Liver (tissue), 3 donors: ENCODE measurements at regions not wholly inside any gene's neighbourhood (a gene's known extent, or its start where the extent isn't known, plus 50 kb on each side); places are given as distances from the start of the nearest gene placed in this dataset.

Experiments used
- EGR1 ChIP-seq, 2 donors: IDR thresholded peaks; 2 replicates each; pipeline ENCODE4 v1.6.1; 2016 to 2018; ENCODE audit warnings: antibody characterized with exemption in 2 of 2, low read depth in 2 of 2
- FOXA1 ChIP-seq: IDR thresholded peaks from 2 replicates; pipeline ENCODE4 v1.6.1; 2016; ENCODE audit warnings: antibody characterized with exemption
- NR2F2 ChIP-seq: IDR thresholded peaks from 2 replicates; pipeline ENCODE4 v1.6.1; 2016; ENCODE audit warnings: antibody characterized with exemption
- RXRA ChIP-seq, 2 donors: IDR thresholded peaks; 2 replicates each; pipeline ENCODE4 v1.6.1; 2017 to 2018; ENCODE audit warnings: antibody characterized with exemption in 2 of 2, mild to moderate bottlenecking in 1 of 2
- SP1 ChIP-seq: IDR thresholded peaks from 2 replicates; pipeline ENCODE4 v1.6.1; 2018; ENCODE audit warnings: antibody characterized with exemption, mild to moderate bottlenecking
- TAF1 ChIP-seq: conservative IDR thresholded peaks from 2 replicates; pipeline ENCODE4 v1.6.1; 2016; ENCODE audit warnings: antibody characterized with exemption, mild to moderate bottlenecking
- TF ChIP-seq, protein P1 (sequence below): fragments of 150-350 bp; IDR thresholded peaks from 2 replicates; pipeline ENCODE4 v1.5.1; 2017; ENCODE audit warnings: improper control_type of control experiment, low read depth, low read length; ENCODE audit not compliant: missing input control
- TF ChIP-seq, protein P2 (sequence below): IDR thresholded peaks from 2 replicates; pipeline ENCODE4 v1.6.1; 2016; ENCODE audit warnings: antibody characterized with exemption
- TF ChIP-seq, protein P3 (sequence below): IDR thresholded peaks from 2 replicates; pipeline ENCODE4 v1.6.1; 2016; ENCODE audit warnings: antibody characterized with exemption, mild to moderate bottlenecking
- TF ChIP-seq, protein P4 (sequence below): IDR thresholded peaks from 2 replicates; pipeline ENCODE4 v1.6.1; 2016; ENCODE audit warnings: antibody characterized with exemption
- donor health status: healthy.
- donor health status: healthy.

DNA sequence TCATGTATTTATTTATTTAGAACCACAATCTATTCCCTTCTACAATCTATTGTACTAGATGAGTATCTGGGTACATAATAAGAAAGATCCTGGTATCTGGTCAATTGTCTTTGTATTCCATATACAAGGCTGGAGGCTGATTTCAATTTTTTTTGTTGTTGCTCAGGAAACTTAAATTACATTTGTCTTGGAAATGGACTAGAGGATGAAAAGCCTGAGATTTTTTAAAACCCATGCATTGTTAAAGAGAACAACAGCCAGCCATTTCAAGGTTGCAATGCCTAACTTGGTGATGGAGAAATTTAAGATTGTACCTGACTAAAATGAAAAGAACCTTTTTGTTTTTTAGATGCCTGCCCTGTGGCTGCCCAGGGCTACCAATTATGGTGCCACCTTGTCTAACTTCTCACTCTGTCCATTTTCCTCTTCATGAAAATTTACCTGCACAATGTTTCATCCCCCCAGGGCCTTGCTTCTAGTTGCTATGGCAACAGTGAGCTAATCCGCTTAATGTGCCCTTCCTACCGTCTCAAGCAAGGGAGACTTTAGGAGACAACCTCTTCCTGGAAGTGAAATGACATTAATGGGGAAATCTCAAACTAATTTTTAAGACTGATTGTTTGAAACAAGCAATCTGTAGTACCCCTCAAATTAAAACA, 203.7 kb upstream of the PHYHIPL start:
- TF ChIP-seq, protein P1, sequence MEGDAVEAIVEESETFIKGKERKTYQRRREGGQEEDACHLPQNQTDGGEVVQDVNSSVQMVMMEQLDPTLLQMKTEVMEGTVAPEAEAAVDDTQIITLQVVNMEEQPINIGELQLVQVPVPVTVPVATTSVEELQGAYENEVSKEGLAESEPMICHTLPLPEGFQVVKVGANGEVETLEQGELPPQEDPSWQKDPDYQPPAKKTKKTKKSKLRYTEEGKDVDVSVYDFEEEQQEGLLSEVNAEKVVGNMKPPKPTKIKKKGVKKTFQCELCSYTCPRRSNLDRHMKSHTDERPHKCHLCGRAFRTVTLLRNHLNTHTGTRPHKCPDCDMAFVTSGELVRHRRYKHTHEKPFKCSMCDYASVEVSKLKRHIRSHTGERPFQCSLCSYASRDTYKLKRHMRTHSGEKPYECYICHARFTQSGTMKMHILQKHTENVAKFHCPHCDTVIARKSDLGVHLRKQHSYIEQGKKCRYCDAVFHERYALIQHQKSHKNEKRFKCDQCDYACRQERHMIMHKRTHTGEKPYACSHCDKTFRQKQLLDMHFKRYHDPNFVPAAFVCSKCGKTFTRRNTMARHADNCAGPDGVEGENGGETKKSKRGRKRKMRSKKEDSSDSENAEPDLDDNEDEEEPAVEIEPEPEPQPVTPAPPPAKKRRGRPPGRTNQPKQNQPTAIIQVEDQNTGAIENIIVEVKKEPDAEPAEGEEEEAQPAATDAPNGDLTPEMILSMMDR: no peak
- TF ChIP-seq FOXA1 (no peak), RXRA (IDR thresholded peaks at IDR 0.05) (no peak), NR2F2 (no peak), EGR1 (IDR thresholded peaks at IDR 0.05; ENCODE audit: low read depth in 2 of 2) (no peak), TAF1 (no peak), SP1 (no peak)
- TF ChIP-seq, protein P2, sequence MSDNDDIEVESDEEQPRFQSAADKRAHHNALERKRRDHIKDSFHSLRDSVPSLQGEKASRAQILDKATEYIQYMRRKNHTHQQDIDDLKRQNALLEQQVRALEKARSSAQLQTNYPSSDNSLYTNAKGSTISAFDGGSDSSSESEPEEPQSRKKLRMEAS: no peak
- TF ChIP-seq, protein P3, sequence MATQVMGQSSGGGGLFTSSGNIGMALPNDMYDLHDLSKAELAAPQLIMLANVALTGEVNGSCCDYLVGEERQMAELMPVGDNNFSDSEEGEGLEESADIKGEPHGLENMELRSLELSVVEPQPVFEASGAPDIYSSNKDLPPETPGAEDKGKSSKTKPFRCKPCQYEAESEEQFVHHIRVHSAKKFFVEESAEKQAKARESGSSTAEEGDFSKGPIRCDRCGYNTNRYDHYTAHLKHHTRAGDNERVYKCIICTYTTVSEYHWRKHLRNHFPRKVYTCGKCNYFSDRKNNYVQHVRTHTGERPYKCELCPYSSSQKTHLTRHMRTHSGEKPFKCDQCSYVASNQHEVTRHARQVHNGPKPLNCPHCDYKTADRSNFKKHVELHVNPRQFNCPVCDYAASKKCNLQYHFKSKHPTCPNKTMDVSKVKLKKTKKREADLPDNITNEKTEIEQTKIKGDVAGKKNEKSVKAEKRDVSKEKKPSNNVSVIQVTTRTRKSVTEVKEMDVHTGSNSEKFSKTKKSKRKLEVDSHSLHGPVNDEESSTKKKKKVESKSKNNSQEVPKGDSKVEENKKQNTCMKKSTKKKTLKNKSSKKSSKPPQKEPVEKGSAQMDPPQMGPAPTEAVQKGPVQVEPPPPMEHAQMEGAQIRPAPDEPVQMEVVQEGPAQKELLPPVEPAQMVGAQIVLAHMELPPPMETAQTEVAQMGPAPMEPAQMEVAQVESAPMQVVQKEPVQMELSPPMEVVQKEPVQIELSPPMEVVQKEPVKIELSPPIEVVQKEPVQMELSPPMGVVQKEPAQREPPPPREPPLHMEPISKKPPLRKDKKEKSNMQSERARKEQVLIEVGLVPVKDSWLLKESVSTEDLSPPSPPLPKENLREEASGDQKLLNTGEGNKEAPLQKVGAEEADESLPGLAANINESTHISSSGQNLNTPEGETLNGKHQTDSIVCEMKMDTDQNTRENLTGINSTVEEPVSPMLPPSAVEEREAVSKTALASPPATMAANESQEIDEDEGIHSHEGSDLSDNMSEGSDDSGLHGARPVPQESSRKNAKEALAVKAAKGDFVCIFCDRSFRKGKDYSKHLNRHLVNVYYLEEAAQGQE: no peak
- TF ChIP-seq, protein P4, sequence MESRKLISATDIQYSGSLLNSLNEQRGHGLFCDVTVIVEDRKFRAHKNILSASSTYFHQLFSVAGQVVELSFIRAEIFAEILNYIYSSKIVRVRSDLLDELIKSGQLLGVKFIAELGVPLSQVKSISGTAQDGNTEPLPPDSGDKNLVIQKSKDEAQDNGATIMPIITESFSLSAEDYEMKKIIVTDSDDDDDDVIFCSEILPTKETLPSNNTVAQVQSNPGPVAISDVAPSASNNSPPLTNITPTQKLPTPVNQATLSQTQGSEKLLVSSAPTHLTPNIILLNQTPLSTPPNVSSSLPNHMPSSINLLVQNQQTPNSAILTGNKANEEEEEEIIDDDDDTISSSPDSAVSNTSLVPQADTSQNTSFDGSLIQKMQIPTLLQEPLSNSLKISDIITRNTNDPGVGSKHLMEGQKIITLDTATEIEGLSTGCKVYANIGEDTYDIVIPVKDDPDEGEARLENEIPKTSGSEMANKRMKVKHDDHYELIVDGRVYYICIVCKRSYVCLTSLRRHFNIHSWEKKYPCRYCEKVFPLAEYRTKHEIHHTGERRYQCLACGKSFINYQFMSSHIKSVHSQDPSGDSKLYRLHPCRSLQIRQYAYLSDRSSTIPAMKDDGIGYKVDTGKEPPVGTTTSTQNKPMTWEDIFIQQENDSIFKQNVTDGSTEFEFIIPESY: no peak
